Vagina (tissue), 2 donors: ENCODE measurements at regions not wholly inside any gene's neighbourhood (a gene's known extent, or its start where the extent isn't known, plus 50 kb on each side); places are given as distances from the start of the nearest gene placed in this dataset.
A peak's percentile ranks its signal among the peaks of the same experiment; 100 is the strongest.

Experiments
- DNase-seq, 2 donors: peaks; one replicate each; pipeline ENCODE4 v3.0.0-alpha.2; 2017; ENCODE audit errors: extremely low spot score in 2 of 2
- H3K27ac ChIP-seq: fragments of 200-600 bp; sonication (generic); one replicate; pipeline ENCODE4 v1.5.1; 2019
- H3K27me3 ChIP-seq: fragments of 200-600 bp; sonication (generic); one replicate; pipeline ENCODE4 v1.5.1; 2019
- H3K36me3 ChIP-seq, 2 donors: fragments of 200-600 bp; sonication (generic); one replicate each; pipeline ENCODE4 v1.5.1; 2017 to 2019
- H3K4me1 ChIP-seq: fragments of 200-600 bp; sonication (generic); one replicate; pipeline ENCODE4 v1.5.1; 2019
- H3K4me3 ChIP-seq, 2 donors: fragments of 200-600 bp; sonication (generic); 1 replicate in 1 of 2; 2 replicates in 1 of 2; pipeline ENCODE4 v1.5.1; 2016 to 2019
- H3K9me3 ChIP-seq: fragments of 200-600 bp; sonication (generic); one replicate; pipeline ENCODE4 v1.5.1; 2019
- CTCF ChIP-seq, 3 experiments: fragments of 450-650 bp in 2 of 3; fragments of 200-600 bp in 1 of 3; sonication (generic) in 1 of 3; IDR thresholded peaks; one replicate each; pipeline ENCODE4 v1.5.1; 2017 to 2019; ENCODE audit warnings: antibody characterized with exemption in 3 of 3, mild to moderate bottlenecking in 2 of 3, moderate library complexity in 2 of 3
- POLR2A ChIP-seq, 2 donors: fragments of 450-650 bp; IDR thresholded peaks; one replicate each; pipeline ENCODE4 v1.6.1; 2017; ENCODE audit warnings: antibody characterized with exemption in 2 of 2, mild to moderate bottlenecking in 2 of 2, moderate library complexity in 2 of 2
- POLR2AphosphoS5 ChIP-seq, 2 donors: sonication (generic); formaldehyde crosslinking; IDR thresholded peaks; one replicate each; pipeline ENCODE4 v1.9.0; 2017; ENCODE audit warnings: antibody characterized with exemption in 2 of 2, mild to moderate bottlenecking in 2 of 2, low read depth in 1 of 2; ENCODE audit not compliant: insufficient read depth in 1 of 2
- intact Hi-C: fragments of 100-400 bp; cut with DNase I; formaldehyde crosslinking; loops from one replicate; pipeline ENCODE4 v1.15.1; 2023

- intact Hi-C loops = no loop called here
- Histone ChIP-seq H3K36me3 (no peaks in the 10 kb centered on the region), H3K4me3 (no peak overlapping the region), H3K4me1 (peaks cover 11% of the 10 kb centered on the region), H3K9me3 (no peaks in the 10 kb centered on the region), H3K27me3 (no peaks in the 10 kb centered on the region), H3K27ac (no peak overlapping the region)
- TF ChIP-seq CTCF (IDR thresholded peaks at IDR 0.05) (no peak), POLR2A (IDR thresholded peaks at IDR 0.05) (no peak), POLR2AphosphoS5 (IDR thresholded peaks at IDR 0.05; ENCODE audit: insufficient read depth in 1 of 2, low read depth in 1 of 2) (no peak)
- no peak for DNase-seq
Observed at GRCh38 chr10:89092439-89092838, 101.8 kb downstream of the FAS start.

- Histone ChIP-seq H3K4me3 (no peak overlapping the region), H3K27me3 (no peaks in the 10 kb centered on the region), H3K9me3 (no peaks in the 10 kb centered on the region), H3K27ac (no peak overlapping the region), H3K36me3 (no peaks in the 10 kb centered on the region), H3K4me1 (peaks cover 11% of the 10 kb centered on the region)
- intact Hi-C loops = no loop called here
- TF ChIP-seq POLR2A (IDR thresholded peaks at IDR 0.05) = no peak
- TF ChIP-seq POLR2AphosphoS5 (IDR thresholded peaks at IDR 0.05; ENCODE audit: insufficient read depth in 1 of 2, low read depth in 1 of 2) = no peak
- no peak for TF ChIP-seq CTCF (IDR thresholded peaks at IDR 0.05)
- no peak for DNase-seq
Observed at GRCh38 chr10:89091496-89091895, 100.9 kb downstream of the FAS start.

GRCh38 chr10:89090756-89091445 lies 100.3 kb downstream of the FAS start:
- Histone ChIP-seq H3K27ac (no peak overlapping the region), H3K4me3 (no peak overlapping the region), H3K36me3 (no peaks in the 10 kb centered on the region), H3K4me1 (peaks cover 11% of the 10 kb centered on the region), H3K27me3 (no peaks in the 10 kb centered on the region), H3K9me3 (no peaks in the 10 kb centered on the region)
- intact Hi-C loops = no loop called here
- no peak for TF ChIP-seq CTCF (IDR thresholded peaks at IDR 0.05)
- no peak for TF ChIP-seq POLR2AphosphoS5 (IDR thresholded peaks at IDR 0.05; ENCODE audit: insufficient read depth in 1 of 2, low read depth in 1 of 2)
- TF ChIP-seq POLR2A (IDR thresholded peaks at IDR 0.05) = no peak
- no peak for DNase-seq

GRCh38 chr10:89086801-89087521 lies 96.4 kb downstream of the FAS start:
- no peaks in the 10 kb centered on the region for H3K27me3 ChIP-seq
- DNase-seq = no peak
- no peaks in the 10 kb centered on the region for H3K9me3 ChIP-seq
- no peaks in the 10 kb centered on the region for H3K36me3 ChIP-seq
- peak overlapping the region in 1 of 2 donors; percentile 26 for H3K4me3 ChIP-seq
- H3K27ac ChIP-seq = peak overlapping the region; percentile 35
- H3K4me1 ChIP-seq = peaks cover 4% of the 10 kb centered on the region
- TF ChIP-seq CTCF (IDR thresholded peaks at IDR 0.05) = no peak
- TF ChIP-seq POLR2A (IDR thresholded peaks at IDR 0.05) = no peak
- TF ChIP-seq POLR2AphosphoS5 (IDR thresholded peaks at IDR 0.05; ENCODE audit: insufficient read depth in 1 of 2, low read depth in 1 of 2) = peak in 1 of 2 donors; percentile 60
- intact Hi-C loops = no loop called here

GRCh38 chr10:89085153-89085552 lies 94.6 kb downstream of the FAS start:
- DNase-seq = no peak
- no peak overlapping the region for H3K4me3 ChIP-seq
- TF ChIP-seq POLR2A (IDR thresholded peaks at IDR 0.05) (no peak), POLR2AphosphoS5 (IDR thresholded peaks at IDR 0.05; ENCODE audit: insufficient read depth in 1 of 2, low read depth in 1 of 2) (no peak), CTCF (IDR thresholded peaks at IDR 0.05) (no peak)
- H3K9me3 ChIP-seq = no peaks in the 10 kb centered on the region
- intact Hi-C loops = no loop called here
- H3K27me3 ChIP-seq = no peaks in the 10 kb centered on the region
- no peaks in the 10 kb centered on the region for H3K4me1 ChIP-seq
- no peaks in the 10 kb centered on the region for H3K36me3 ChIP-seq
- H3K27ac ChIP-seq = no peak overlapping the region
